GM12878 (cell line): ENCODE measurements at regions not wholly inside any gene's neighbourhood (a gene's known extent, or its start where the extent isn't known, plus 50 kb on each side); places are given as distances from the start of the nearest gene placed in this dataset.

Source experiments
- ATF3 ChIP-seq: IDR thresholded peaks from 2 replicates; pipeline ENCODE4 v1.6.1; 2011; ENCODE audit warnings: low read depth, mild to moderate bottlenecking, low read length, moderate library complexity, borderline replicate concordance; ENCODE audit errors: extremely low read depth
- CBX3 ChIP-seq: fragments of 200-600 bp; sonication (generic); IDR thresholded peaks from 2 replicates; pipeline ENCODE4 v1.6.1; 2016; ENCODE audit warnings: low read depth, borderline replicate concordance
- DPF2 ChIP-seq: fragments of 450-650 bp; IDR thresholded peaks from 2 replicates; pipeline ENCODE4 v1.6.1; 2017; ENCODE audit warnings: mild to moderate bottlenecking
- E4F1 ChIP-seq: fragments of 450-650 bp; IDR thresholded peaks from 2 replicates; pipeline ENCODE4 v1.6.1; 2018; ENCODE audit warnings: borderline replicate concordance, mild to moderate bottlenecking; ENCODE audit not compliant: partially characterized antibody
- EP300 ChIP-seq, 2 experiments: fragments of 150-350 bp in 1 of 2; IDR thresholded peaks; 2 replicates each; pipeline ENCODE4 v1.6.1; 2011 to 2012; ENCODE audit warnings: low read depth in 2 of 2, low read length in 2 of 2, borderline replicate concordance in 1 of 2, improper control_type of control experiment in 1 of 2, inconsistent platforms in 1 of 2; ENCODE audit not compliant: control insufficient read depth in 1 of 2
- JUND ChIP-seq: IDR thresholded peaks from 2 replicates; pipeline ENCODE4 v1.6.1; 2012; ENCODE audit warnings: low read depth, mild to moderate bottlenecking, low read length, improper control_type of control experiment, moderate library complexity
- MEF2A ChIP-seq: IDR thresholded peaks from 2 replicates; pipeline ENCODE4 v1.6.1; 2011; ENCODE audit warnings: low read depth, mild to moderate bottlenecking, low read length, moderate library complexity; ENCODE audit not compliant: insufficient read depth
- MTA2 ChIP-seq: fragments of 450-650 bp; IDR thresholded peaks from 2 replicates; pipeline ENCODE4 v1.6.1; 2016; ENCODE audit warnings: low read depth, mild to moderate bottlenecking, moderate library complexity
- MXI1 ChIP-seq: fragments of 150-350 bp; IDR thresholded peaks from 2 replicates; pipeline ENCODE4 v1.6.1; 2011; ENCODE audit warnings: low read depth, mild to moderate bottlenecking, inconsistent platforms, low read length, improper control_type of control experiment
- RAD51 ChIP-seq: fragments of 450-650 bp; IDR thresholded peaks from 2 replicates; pipeline ENCODE4 v1.6.1; 2016; ENCODE audit warnings: moderate library complexity, mild to moderate bottlenecking, inconsistent platforms
- ZBTB33 ChIP-seq: fragments of 450-650 bp; IDR thresholded peaks from 2 replicates; pipeline ENCODE4 v1.6.1; 2017; ENCODE audit warnings: mild to moderate bottlenecking

GRCh38 chr12:25691865-25692114 is 138.7 kb upstream of the LMNTD1 start (continued):
- no peak for TF ChIP-seq E4F1
- TF ChIP-seq EP300 (IDR thresholded peaks at IDR 0.05; ENCODE audit: borderline replicate concordance in 1 of 2, control insufficient read depth in 1 of 2, low read depth in 2 of 2, low read length in 2 of 2), result no peak
- no peak for TF ChIP-seq DPF2
- no peak for TF ChIP-seq MEF2A
- TF ChIP-seq MXI1, result no peak
- no peak for TF ChIP-seq ATF3
- TF ChIP-seq ZBTB33, result no peak
- no peak for TF ChIP-seq RAD51
- TF ChIP-seq MTA2, result no peak
- no peak for TF ChIP-seq CBX3
- no peak for TF ChIP-seq JUND
